GM12891 (cell line): ENCODE measurements at regions not wholly inside any gene's neighbourhood (a gene's known extent, or its start where the extent isn't known, plus 50 kb on each side); places are given as distances from the start of the nearest gene placed in this dataset.

Experiments
- POLR2A ChIP-seq: IDR thresholded peaks from 2 replicates; pipeline ENCODE4 v1.6.1; 2011; ENCODE audit warnings: low read depth, low read length, control low read depth
- POLR2AphosphoS5 ChIP-seq: IDR thresholded peaks from 2 replicates; pipeline ENCODE4 v1.6.1; 2011; ENCODE audit warnings: low read depth, low read length, control low read depth

- TF ChIP-seq POLR2AphosphoS5 (no peak), POLR2A (no peak)
Measured at GRCh38 chr11:11038782-11039181, 180.9 kb upstream of the ZBED5 start.
